Prostate gland (tissue), 2 donors: ENCODE measurements at regions not wholly inside any gene's neighbourhood (a gene's known extent, or its start where the extent isn't known, plus 50 kb on each side); places are given as distances from the start of the nearest gene placed in this dataset.

Source experiments
- DNase-seq: peaks from one replicate; pipeline ENCODE4 v3.0.0-alpha.2; 2019; ENCODE audit warnings: low spot score
- H3K27ac ChIP-seq, 2 donors: fragments of 200-600 bp; sonication (generic); 2 replicates each; pipeline ENCODE4 v1.5.1; 2017 to 2019
- H3K27me3 ChIP-seq: fragments of 200-600 bp; sonication (generic); replicated peaks from 2 replicates; pipeline ENCODE4 v1.5.1; 2019; ENCODE audit not compliant: insufficient read depth
- H3K36me3 ChIP-seq, 2 donors: fragments of 200-600 bp; sonication (generic); 1 replicate in 1 of 2; 2 replicates in 1 of 2; pipeline versions ENCODE4 v1.5.1 to v1.8.1; 2017 to 2019
- H3K4me1 ChIP-seq: fragments of 200-600 bp; sonication (generic); replicated peaks from 2 replicates; pipeline ENCODE4 v1.5.1; 2019
- H3K4me3 ChIP-seq, 2 donors: fragments of 200-600 bp; sonication (generic); 2 replicates each; pipeline ENCODE4 v1.5.1; 2017 to 2019
- H3K9me3 ChIP-seq: fragments of 200-600 bp; sonication (generic); 2 replicates; pipeline ENCODE4 v1.5.1; 2017
- CTCF ChIP-seq, 4 experiments: fragments of 200-600 bp in 2 of 4; fragments of 450-650 bp in 2 of 4; sonication (generic) in 2 of 4; IDR thresholded peaks; 1 replicate in 3 of 4; 2 replicates in 1 of 4; pipeline ENCODE4 v1.5.1; 2016 to 2019; ENCODE audit warnings: antibody characterized with exemption in 4 of 4, mild to moderate bottlenecking in 2 of 4, moderate library complexity in 2 of 4
- POLR2A ChIP-seq: fragments of 450-650 bp; IDR thresholded peaks from one replicate; pipeline ENCODE4 v1.6.1; 2016; ENCODE audit warnings: antibody characterized with exemption, mild to moderate bottlenecking
- POLR2AphosphoS5 ChIP-seq: sonication (generic); formaldehyde crosslinking; IDR thresholded peaks from one replicate; pipeline ENCODE4 v1.6.1; 2017; ENCODE audit warnings: antibody characterized with exemption
- WGBS: methylation state at CpG from one replicate; pipeline ENCODE4 v1.1.5; 2018; 5-methylcytosine and 5-hydroxymethylcytosine counted together
- intact Hi-C: fragments of 100-400 bp; cut with DNase I; formaldehyde crosslinking; loops from one replicate; pipeline ENCODE4 v1.14.2; 2022

- 64% methylated on average over 7 of the region's 7 CpGs for WGBS
- intact Hi-C loops, result no loop called here
- TF ChIP-seq POLR2A (no peak), CTCF (IDR thresholded peaks at IDR 0.05) (no peak), POLR2AphosphoS5 (no peak)
Measured at GRCh38 chr10:25851548-25851947, 82.5 kb upstream of the MYO3A start.

GRCh38 chr10:25852364-25852941 lies 81.6 kb upstream of the MYO3A start:
- Histone ChIP-seq H3K27ac (no peak overlapping the region), H3K4me1 (no peaks in the 10 kb centered on the region), H3K36me3 (no peaks in the 10 kb centered on the region), H3K4me3 (no peak overlapping the region), H3K9me3 (no peaks in the 10 kb centered on the region), H3K27me3 (no peaks in the 10 kb centered on the region)
- DNase-seq, result no peak
- no peak for TF ChIP-seq CTCF (IDR thresholded peaks at IDR 0.05)
- TF ChIP-seq POLR2AphosphoS5, result no peak
- TF ChIP-seq POLR2A, result no peak
- WGBS, result 80% methylated on average over 8 of the region's 8 CpGs
- intact Hi-C loops, result no loop called here

More at GRCh38 chr10:25851548-25851947, 82.5 kb upstream of the MYO3A start:
- Histone ChIP-seq H3K36me3 (no peaks in the 10 kb centered on the region), H3K27me3 (no peaks in the 10 kb centered on the region), H3K4me3 (no peak overlapping the region), H3K4me1 (no peaks in the 10 kb centered on the region), H3K9me3 (no peaks in the 10 kb centered on the region), H3K27ac (no peak overlapping the region)
- no peak for DNase-seq

DNA sequence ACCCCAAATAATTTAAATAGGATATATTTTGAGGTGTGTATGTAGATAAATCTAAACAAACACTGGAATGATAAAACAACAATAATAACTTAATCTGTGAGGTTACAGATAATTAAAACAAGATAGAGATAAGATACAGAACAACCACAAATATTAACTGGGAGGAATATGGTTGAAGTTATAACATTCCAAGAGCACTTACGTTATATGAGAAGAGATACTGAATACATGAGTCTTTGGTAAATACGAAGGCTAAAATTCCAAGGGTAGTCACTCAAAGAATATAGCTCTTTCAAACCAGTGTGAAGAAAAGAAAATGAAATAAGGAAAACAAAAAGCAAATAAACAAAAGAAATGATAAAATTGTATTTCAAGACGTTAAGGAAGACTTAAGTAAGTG lies 76.0 kb upstream of the MYO3A start:
- Histone ChIP-seq H3K27ac (no peak overlapping the region), H3K27me3 (no peaks in the 10 kb centered on the region), H3K9me3 (no peaks in the 10 kb centered on the region), H3K4me3 (no peak overlapping the region), H3K36me3 (no peaks in the 10 kb centered on the region), H3K4me1 (no peaks in the 10 kb centered on the region)
- no peak for TF ChIP-seq CTCF (IDR thresholded peaks at IDR 0.05)
- no peak for TF ChIP-seq POLR2A
- TF ChIP-seq POLR2AphosphoS5, result no peak
- intact Hi-C loops, result no loop called here
- WGBS, result 62% methylated on average over 3 of the region's 3 CpGs
- DNase-seq, result no peak

GRCh38 chr10:25865267-25865666 lies 68.8 kb upstream of the MYO3A start:
- no peak for DNase-seq
- TF ChIP-seq POLR2A, result no peak
- no peak for TF ChIP-seq CTCF (IDR thresholded peaks at IDR 0.05)
- TF ChIP-seq POLR2AphosphoS5, result no peak
- Histone ChIP-seq H3K4me1 (no peaks in the 10 kb centered on the region), H3K36me3 (no peaks in the 10 kb centered on the region), H3K27me3 (no peaks in the 10 kb centered on the region), H3K9me3 (no peaks in the 10 kb centered on the region), H3K4me3 (no peak overlapping the region), H3K27ac (no peak overlapping the region)
- intact Hi-C loops, result no loop called here

DNA sequence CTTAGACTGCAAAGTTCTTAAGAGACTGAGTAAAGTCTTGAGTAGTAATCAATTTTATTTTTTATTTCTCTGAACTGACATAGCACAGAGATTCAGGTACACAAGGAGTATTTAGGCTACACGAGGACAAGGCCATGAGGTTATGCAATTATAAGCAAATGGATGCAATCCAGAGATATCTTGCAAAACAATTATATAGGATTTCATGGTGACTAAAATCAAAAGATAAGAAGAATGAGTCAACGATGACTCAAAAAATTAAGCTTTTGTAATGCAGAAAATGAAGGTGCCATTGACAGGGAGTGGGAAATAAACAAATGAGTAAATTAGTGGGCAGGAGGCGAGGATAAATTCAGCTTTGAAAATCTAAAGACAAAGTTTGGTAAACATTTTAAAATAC lies 66.7 kb upstream of the MYO3A start:
- intact Hi-C loops, result no loop called here
- no peak for TF ChIP-seq CTCF (IDR thresholded peaks at IDR 0.05)
- WGBS, result 67% methylated on average over 3 of the region's 3 CpGs

More for the DNA sequence above, 66.7 kb upstream of the MYO3A start:
- no peaks in the 10 kb centered on the region for H3K9me3 ChIP-seq
- H3K27ac ChIP-seq, result no peak overlapping the region
- no peaks in the 10 kb centered on the region for H3K4me1 ChIP-seq
- no peak overlapping the region for H3K4me3 ChIP-seq
- H3K36me3 ChIP-seq, result no peaks in the 10 kb centered on the region
- no peak for DNase-seq
- H3K27me3 ChIP-seq, result no peaks in the 10 kb centered on the region
